Stimulated activated CD4-positive, alpha-beta T cell treated with anti-CD3 and anti-CD28 coated beads, Interleukin-15, amount 100 ng/mL, for 24 hours (primary cell): ENCODE measurements at regions not wholly inside any gene's neighbourhood (a gene's known extent, or its start where the extent isn't known, plus 50 kb on each side); places are given as distances from the start of the nearest gene placed in this dataset.
"Not testable (repeated sequence)": the region's sequence is repeated elsewhere in the genome, so short reads cannot be mapped to it uniquely, and the experiment has no call there.

Experiments
- DNase-seq: peaks from one replicate; pipeline ENCODE4 v3.0.0-alpha.2; 2020

GRCh38 chr15:45869034-45869668, 234.3 kb downstream of the SQOR start:
- no peak for DNase-seq

GRCh38 chr15:45871121-45871855, 236.5 kb downstream of the SQOR start:
- no peak for DNase-seq

DNA sequence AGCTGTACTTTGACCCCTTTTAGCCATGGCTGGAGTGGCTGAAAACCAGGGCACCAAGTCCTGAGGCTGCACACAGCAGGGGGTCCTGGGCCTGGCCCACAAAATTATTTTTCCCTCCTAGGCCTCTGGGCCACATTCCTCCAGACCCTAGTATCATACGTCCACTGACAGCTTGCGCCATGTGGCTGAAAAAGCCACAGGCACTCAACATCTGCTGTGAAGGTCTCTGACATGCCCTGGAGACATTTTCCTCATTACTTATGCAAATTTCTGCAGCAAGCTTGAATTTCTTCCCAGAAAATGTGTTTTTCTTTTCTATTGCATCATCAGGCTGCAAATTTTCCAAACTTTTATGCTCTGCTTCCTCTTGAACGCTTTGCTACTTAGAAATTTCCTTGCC, 239.0 kb downstream of the SQOR start:
- DNase-seq, result no peak

DNA sequence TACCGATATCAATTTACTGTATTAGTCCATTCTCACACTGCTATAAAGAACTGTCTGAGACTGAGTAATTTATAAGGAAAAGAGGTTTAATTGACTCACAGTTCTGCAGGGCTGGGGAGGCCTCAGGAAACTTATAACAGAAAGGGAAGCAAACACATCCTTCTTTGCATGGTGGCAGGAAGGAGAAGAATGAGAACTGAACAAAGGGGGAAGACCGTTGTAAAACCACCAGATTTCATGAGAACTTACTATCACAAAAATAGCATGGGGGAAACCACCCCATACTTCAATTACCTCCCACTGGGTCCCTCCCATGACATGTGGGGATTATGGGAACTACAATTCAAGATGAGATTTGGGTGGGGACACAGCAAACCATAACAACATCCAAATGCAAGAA, 239.7 kb downstream of the SQOR start:
- DNase-seq, result not testable (repeated sequence)

GRCh38 chr15:45884289-45884688, 249.5 kb downstream of the SQOR start:
- DNase-seq, result no peak

DNA sequence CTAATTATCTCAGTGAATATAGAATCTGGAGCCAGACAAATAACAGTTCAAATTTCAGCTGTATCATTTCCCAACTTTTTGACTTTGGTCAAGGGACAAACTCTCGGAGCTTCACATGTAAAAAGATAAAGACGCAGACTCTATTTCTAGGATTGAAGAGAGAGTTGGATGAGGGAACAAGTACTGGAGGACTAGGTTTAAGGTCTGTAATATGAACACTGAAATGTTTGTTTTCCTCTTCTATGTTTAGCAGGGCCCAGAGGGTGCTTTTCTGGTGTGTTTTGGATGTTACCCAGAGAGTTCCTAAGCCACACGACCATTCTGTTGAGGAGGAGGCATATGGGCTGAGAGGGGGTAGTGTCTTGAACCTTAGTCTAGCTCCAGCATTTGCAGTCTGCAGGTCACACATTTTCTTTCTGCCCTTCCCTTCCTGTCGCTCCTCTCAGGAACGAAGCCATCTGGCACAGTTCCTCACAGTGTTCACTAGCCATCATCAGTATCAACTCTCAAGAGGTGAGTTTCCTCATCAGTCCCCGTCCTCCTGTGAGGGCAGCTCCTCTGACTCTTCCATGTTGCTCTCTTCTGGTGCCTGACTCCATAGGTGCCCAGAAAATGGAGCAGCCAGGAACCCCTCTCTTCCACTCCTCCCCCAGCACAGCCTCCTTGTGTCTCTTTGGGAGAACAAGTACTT, 250.1 kb downstream of the SQOR start:
- DNase-seq, result no peak

DNA sequence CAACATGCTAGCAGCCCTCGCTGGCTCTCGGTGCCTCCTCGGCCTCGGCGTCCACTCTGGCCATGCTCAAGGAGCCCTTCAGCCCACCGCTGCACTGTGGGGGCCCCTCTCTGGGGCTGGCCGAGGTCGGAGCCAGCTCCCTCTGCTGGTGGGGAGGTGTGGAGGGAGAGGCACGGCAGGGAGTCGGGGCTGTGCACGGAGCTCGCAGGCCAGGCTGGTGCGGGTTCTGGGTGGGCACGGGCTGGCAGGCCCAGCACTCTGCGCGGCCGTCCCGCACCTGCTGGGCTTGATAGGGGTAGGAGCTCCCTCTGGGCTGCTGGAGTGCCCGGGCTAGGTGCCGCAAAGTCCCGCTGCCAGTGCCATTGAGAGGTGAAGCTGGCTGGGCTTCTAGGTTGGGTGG, 251.0 kb downstream of the SQOR start:
- DNase-seq, result no peak

DNA sequence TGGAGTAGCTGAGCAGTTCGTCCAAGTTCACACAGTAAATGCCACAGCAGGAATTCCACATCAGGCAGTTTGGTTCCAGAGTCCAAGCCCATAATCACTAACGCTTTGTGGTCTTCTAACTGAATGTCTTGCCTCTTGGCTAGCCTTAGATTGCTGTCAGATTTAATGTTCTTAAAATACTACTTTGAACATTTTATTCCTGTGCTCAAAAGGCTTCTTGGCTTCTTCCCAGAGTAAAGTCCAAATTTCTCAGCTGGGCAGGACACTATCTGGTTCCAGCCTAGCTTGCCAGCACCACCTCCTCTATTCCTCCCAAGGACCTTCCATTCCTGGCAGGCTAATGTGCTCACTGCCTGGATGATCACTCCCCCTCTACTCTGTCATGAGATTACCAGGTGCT, 256.9 kb downstream of the SQOR start:
- DNase-seq, result no peak

GRCh38 chr15:45892182-45892581, 257.4 kb downstream of the SQOR start:
- no peak for DNase-seq

DNA sequence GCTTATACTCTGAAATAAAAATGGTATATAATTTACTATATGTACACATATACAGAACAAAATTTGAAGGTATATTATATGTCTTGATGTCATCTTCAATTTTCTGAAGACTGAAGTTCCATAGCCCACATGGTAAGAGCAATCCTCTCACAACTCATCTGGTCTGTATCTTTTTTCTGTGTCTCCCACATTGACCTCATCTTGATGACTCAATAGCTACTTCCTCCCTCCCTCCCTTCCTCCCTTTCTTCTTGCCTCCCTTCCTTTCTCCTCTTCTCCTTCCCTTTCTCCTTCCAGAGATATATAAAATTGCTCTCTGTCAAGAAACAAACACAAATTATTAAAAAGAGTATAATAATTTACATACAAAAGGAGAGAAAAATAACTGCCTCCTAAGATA, 268.5 kb downstream of the SQOR start:
- DNase-seq, result no peak

DNA sequence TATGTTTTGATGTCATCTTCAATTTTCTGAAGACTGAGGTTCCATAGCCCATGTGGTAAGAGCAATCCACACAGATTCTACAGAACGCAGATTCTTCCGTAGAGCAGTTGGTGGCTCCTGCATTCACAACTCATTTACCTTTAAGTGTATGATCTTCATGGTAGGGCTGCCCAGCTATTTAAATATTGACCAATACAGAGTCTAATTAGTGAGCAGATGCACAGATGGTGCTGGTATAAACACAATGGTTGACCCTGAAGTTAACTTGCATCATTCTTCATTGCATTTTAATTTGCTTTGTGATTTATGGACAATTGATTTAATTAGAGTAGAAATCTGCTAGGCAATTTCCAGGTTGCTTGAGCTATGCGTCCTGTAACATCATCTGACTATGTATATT, 269.2 kb downstream of the SQOR start:
- DNase-seq, result no peak

DNA sequence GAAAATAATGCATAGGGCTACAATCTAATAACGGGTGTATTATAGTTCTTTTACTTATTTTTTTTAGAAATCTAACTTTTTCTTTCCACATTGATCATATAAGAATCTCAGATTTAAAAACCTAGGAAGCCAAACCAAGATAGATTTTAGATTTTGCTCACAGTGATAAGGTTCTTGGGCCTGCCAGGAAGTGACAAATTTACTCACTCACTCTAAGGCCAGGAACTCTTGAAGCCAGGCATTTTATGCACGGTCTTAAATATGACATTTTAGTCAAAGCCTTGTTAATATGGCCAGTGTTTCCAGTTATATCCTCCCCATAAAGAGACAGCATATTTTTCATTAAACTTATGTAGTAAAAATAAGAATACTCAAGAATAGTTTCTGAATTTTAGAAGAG, 271.4 kb downstream of the SQOR start:
- no peak for DNase-seq

DNA sequence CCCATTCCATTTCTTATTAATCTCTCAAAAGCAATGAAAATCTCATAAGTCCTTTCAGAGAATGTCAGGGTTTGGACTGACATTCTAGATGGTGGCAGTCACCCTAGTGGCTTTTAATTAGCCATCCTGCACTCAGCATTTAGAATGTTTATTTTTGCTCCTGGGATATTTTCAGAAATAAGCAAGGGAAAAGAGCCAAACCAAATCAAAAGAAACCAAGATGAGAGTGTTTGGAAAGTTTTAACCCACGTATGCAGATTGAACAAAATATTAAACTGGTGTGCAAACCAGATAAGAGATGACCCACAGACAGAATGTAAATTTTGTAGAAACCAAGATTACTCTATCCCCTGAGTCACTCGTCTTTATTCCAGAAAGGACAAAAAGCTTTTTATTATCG, 275.8 kb downstream of the SQOR start:
- DNase-seq, result no peak

DNA sequence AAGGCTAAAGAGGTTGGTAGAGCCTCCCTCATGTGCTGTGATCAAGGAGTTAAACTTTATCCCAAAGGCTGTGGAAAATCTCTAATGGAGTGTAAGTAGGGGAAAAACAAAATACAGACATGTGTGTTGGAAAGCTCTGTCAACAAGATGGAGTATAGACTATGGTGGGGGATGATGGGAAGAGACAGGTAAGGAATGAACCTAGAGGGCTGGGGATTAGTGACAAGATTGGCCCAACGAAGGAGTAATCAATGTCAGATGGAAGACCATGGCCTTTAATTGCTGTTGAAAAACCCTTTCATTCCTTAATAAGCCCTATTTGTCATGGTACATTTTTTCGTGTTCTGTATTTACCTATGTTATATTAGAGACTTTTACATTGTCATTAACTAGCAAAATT, 278.6 kb downstream of the SQOR start:
- no peak for DNase-seq

GRCh38 chr15:45914425-45914824, 279.6 kb downstream of the SQOR start:
- no peak for DNase-seq

GRCh38 chr15:45918839-45919238, 284.0 kb downstream of the SQOR start:
- DNase-seq, result no peak

DNA sequence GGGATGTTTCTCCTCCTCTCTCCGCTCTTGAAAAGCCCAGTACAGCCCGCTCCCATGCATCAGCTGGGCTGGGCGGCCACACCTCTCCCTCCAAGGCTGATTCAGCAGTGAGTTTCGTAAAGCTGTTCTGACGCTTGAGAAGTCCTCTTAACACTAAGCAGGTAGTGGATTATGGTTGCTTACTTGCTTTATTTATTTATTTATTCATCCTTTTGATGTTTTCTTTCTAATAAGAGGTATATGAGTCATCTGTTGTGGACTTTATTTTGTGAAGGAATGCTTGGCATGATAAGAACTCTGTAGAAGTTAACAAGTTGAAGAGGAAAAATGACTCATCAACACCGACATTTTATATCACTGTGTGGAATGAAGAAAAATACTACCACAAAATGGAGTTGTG, 285.0 kb downstream of the SQOR start:
- DNase-seq, result no peak

GRCh38 chr15:45921376-45921775, 286.5 kb downstream of the SQOR start:
- no peak for DNase-seq

DNA sequence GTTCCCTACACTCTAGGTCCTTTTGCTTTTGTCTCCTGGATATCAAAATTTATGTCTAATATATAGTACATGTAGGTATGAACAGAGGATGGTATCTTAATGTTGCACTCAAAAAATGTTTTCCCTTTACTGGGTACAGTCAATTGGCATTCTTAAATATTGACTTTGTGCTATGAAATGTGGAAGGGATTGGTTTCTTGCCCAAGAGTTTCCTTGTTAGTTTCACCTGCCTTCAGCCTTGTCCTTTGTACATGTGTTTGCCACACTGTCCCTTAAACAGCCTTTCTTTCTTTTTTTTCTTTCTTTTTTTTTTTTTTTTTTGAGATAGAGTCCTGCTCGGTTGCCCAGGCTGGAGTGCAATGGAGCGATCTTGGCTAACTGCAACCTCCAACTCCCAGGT, 287.1 kb downstream of the SQOR start:
- DNase-seq, result no peak

DNA sequence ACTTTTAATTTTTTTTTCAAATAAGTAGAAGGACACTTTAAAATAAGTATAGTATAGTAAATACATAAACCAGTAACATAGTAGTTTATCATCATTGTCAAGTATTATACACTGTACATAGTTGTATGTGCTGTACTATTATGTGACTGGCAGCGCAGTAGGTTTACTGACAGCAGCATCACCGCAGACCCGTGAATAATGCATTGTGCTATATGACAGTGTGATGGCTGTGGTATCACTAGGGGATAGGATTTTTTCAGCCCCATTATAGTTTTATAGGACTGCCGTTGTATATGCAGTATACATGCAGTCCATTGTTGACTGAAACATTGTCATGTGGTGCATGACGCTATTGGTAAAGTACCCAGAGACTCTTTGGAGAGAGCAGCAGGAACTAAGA, 306.5 kb downstream of the SQOR start:
- DNase-seq, result no peak

- no peak for DNase-seq
Measured at GRCh38 chr15:45943240-45943639, 308.4 kb downstream of the SQOR start.

- no peak for DNase-seq
Measured at GRCh38 chr15:45946111-45946510, 311.3 kb downstream of the SQOR start.

- DNase-seq, result no peak
Measured at GRCh38 chr15:45948181-45948621, 313.4 kb downstream of the SQOR start.

DNA sequence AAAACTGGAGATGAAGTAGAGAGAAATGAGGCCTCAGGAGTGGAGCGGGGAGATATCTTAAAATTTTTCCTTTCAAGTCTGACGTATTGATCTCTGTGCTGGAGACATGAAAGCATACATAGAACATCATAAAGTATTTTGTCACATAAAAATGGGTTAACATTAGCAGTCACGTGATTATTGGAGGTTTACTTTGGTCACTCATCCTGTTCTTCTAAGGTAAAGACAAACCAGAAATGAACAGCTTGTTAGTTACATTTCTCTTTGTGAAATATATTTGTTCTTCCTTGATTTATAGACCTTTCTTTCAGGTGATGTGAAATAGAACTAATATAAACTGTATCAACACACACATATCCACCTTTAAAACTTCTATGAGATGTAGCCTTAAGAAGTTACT, 324.1 kb downstream of the SQOR start:
- no peak for DNase-seq
